ENCODE measurements at regions not wholly inside any gene's neighbourhood (a gene's known extent, or its start where the extent isn't known, plus 50 kb on each side); places are given as distances from the start of the nearest gene placed in this dataset.

DNA sequence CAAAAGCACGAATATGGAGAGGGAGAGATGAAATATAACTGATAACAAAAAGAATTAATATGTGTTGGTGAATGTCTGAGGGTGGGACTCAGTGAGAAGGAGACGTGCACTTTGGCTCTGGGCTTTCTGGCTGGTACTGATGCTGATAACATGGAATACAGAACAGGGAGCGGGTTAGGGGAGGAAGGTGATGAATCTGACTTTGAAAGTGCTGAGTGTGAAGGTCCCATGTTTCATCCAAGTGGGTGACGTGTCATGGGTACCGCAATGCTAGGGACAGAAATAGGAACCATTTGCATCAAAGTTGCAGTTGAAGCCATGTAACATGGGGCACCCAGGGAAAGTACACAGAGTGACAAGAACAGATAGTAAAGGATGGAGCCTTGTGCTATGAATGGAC is 236.6 kb upstream of the MYO3A start:
- no peak overlapping the region for H4K91ac ChIP-seq (replicated peaks; ENCODE audit: insufficient read length, low read length)
- no peak overlapping the region for H2BK5ac ChIP-seq (ENCODE audit: low read depth, low read length)
- no peak overlapping the region for H3K4me3 ChIP-seq (ENCODE audit: extremely low read depth in 1 of 4, insufficient read depth in 2 of 4, low read depth in 3 of 4, low read length in 4 of 4)
- peaks cover 0 to 3% (median 0%) of the 10 kb centered on the region in 4 experiments; a peak in 1 of 7 replicates for H3K4me1 ChIP-seq (replicated peaks in 1 of 4; ENCODE audit: control insufficient read depth in 3 of 4, insufficient read depth in 4 of 4, low read length in 3 of 4)
- no peak overlapping the region for H2AFZ ChIP-seq (ENCODE audit: low read length)
- H2BK12ac ChIP-seq (ENCODE audit: low read depth, low read length): no peak overlapping the region
- no peak for DNase-seq (ENCODE audit: low read depth in 1 of 2, low spot score in 2 of 2)
- H2BK20ac ChIP-seq (ENCODE audit: low read length): no peak overlapping the region
- H4K20me1 ChIP-seq (replicated peaks in 1 of 2; ENCODE audit: control insufficient read depth in 1 of 2, insufficient read depth in 2 of 2, low read length in 2 of 2): no peaks in the 10 kb centered on the region
- H2BK120ac ChIP-seq (replicated peaks; ENCODE audit: low read depth, low read length): no peak overlapping the region
- no peak overlapping the region for H3K27ac ChIP-seq (ENCODE audit: low read depth, low read length)
- FAIRE-seq: no peak
- H3K36me3 ChIP-seq (ENCODE audit: control insufficient read depth in 2 of 4, insufficient read depth in 4 of 4, low read length in 3 of 4): no peaks in the 10 kb centered on the region
- no peak overlapping the region for H3K23ac ChIP-seq (ENCODE audit: insufficient read length)
- no peaks in the 10 kb centered on the region for H3K79me1 ChIP-seq (ENCODE audit: low read depth, low read length)
- no peak overlapping the region for H3K56ac ChIP-seq (replicated peaks; ENCODE audit: insufficient read length, low read depth, low read length)
- H3K4me2 ChIP-seq (ENCODE audit: insufficient read depth in 1 of 2, low read depth in 2 of 2, low read length in 2 of 2): no peak overlapping the region
- POLR2A ChIA-PET (ENCODE audit: partially characterized antibody): no interaction called here
- 90% methylated on average over 5 of the region's 5 CpGs; no CpG with 5 or more reads in 1 of the 2 experiments for WGBS, 2 experiments (ENCODE audit: extremely low coverage in 1 of 2, insufficient coverage in 1 of 2, insufficient read length in 1 of 2, insufficient replicate concordance in 2 of 2, low coverage in 1 of 2, low lambda C conversion rate in 2 of 2, missing lambda C conversion rate in 1 of 2)
- CTCF ChIA-PET (ENCODE audit: partially characterized antibody): no interaction called here
- no peak overlapping the region for H2BK15ac ChIP-seq (ENCODE audit: low read length)
- no peak overlapping the region for H3K18ac ChIP-seq (ENCODE audit: extremely low read depth, low read length)
- H4K5ac ChIP-seq (ENCODE audit: insufficient read length, low read depth, low read length): no peak overlapping the region
- no peaks in the 10 kb centered on the region for H3K79me2 ChIP-seq (ENCODE audit: control insufficient read depth in 1 of 2, insufficient read depth in 2 of 2, low read length in 2 of 2)
- no peak overlapping the region for H2AK5ac ChIP-seq (ENCODE audit: low read depth, low read length)
- H3K9me3 ChIP-seq (ENCODE audit: insufficient read depth in 2 of 2, low read depth in 1 of 2, low read length in 1 of 2): no peaks in the 10 kb centered on the region
- H3K9ac ChIP-seq (replicated peaks in 1 of 4; ENCODE audit: extremely low read depth in 1 of 4, low read depth in 3 of 4, low read length in 3 of 4): no peak overlapping the region
- H3K27me3 ChIP-seq (replicated peaks in 1 of 4; ENCODE audit: control insufficient read depth in 3 of 4, extremely low read depth in 1 of 4, insufficient read depth in 3 of 4, low read length in 3 of 4): no peaks in the 10 kb centered on the region
- no peak overlapping the region for H3K14ac ChIP-seq (ENCODE audit: insufficient read length)
- H4K8ac ChIP-seq (ENCODE audit: extremely low read depth, insufficient read depth, low read length): no peak overlapping the region
- H3K4ac ChIP-seq (replicated peaks; ENCODE audit: insufficient read length, low read depth, low read length): no peak overlapping the region
- no peaks in the 10 kb centered on the region for H3K23me2 ChIP-seq (ENCODE audit: low read depth, low read length)
- TF ChIP-seq SAP30 (IDR thresholded peaks at IDR 0.05; ENCODE audit: insufficient read depth, insufficient replicate concordance, low read length) (no peak), TAF1 (IDR thresholded peaks at IDR 0.05; ENCODE audit: low read depth, low read length) (no peak), NANOG (IDR thresholded peaks at IDR 0.05; ENCODE audit: insufficient read depth, low read depth, low read length, poor library complexity, severe bottlenecking) (no peak), GTF2F1 (IDR thresholded peaks at IDR 0.05; ENCODE audit: borderline replicate concordance, low read depth, low read length) (no peak), RBBP5 (IDR thresholded peaks at IDR 0.05; ENCODE audit: borderline replicate concordance, low read depth, low read length) (no peak), ZNF274 (IDR thresholded peaks at IDR 0.05; ENCODE audit: borderline replicate concordance, extremely low read depth, low read length) (no peak), MAFK (IDR thresholded peaks at IDR 0.05; ENCODE audit: low read depth, low read length) (no peak), EP300 (IDR thresholded peaks at IDR 0.05; ENCODE audit: borderline replicate concordance in 1 of 2, low read depth in 2 of 2, low read length in 2 of 2) (no peak), SP1 (IDR thresholded peaks at IDR 0.05; ENCODE audit: low read depth, low read length) (no peak), BACH1 (IDR thresholded peaks at IDR 0.05; ENCODE audit: low read length) (no peak), CBX5 (IDR thresholded peaks at IDR 0.05; ENCODE audit: low read depth, low read length) (no peak), YY1 (IDR thresholded peaks at IDR 0.05; ENCODE audit: low read depth, low read length) (no peak), JUN (IDR thresholded peaks at IDR 0.05; ENCODE audit: low read depth, low read length) (no peak)
- TF ChIP-seq, protein P1, sequence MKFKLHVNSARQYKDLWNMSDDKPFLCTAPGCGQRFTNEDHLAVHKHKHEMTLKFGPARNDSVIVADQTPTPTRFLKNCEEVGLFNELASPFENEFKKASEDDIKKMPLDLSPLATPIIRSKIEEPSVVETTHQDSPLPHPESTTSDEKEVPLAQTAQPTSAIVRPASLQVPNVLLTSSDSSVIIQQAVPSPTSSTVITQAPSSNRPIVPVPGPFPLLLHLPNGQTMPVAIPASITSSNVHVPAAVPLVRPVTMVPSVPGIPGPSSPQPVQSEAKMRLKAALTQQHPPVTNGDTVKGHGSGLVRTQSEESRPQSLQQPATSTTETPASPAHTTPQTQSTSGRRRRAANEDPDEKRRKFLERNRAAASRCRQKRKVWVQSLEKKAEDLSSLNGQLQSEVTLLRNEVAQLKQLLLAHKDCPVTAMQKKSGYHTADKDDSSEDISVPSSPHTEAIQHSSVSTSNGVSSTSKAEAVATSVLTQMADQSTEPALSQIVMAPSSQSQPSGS (IDR thresholded peaks at IDR 0.05; ENCODE audit: low read length): no peak
